GM21723 (cell line): ENCODE measurements at regions not wholly inside any gene's neighbourhood (a gene's known extent, or its start where the extent isn't known, plus 50 kb on each side); places are given as distances from the start of the nearest gene placed in this dataset.

Experiments used
- ATAC-seq: cut with Tn5 transposase; IDR thresholded peaks from one replicate; pipeline ENCODE4 v1.9.1; 2021; ENCODE audit warnings: mild to moderate bottlenecking, moderate library complexity; ENCODE audit not compliant: unreplicated experiment

GRCh38 chr13:79090552-79091124 is 315.4 kb downstream of the RBM26 start:
- no peak for ATAC-seq

DNA sequence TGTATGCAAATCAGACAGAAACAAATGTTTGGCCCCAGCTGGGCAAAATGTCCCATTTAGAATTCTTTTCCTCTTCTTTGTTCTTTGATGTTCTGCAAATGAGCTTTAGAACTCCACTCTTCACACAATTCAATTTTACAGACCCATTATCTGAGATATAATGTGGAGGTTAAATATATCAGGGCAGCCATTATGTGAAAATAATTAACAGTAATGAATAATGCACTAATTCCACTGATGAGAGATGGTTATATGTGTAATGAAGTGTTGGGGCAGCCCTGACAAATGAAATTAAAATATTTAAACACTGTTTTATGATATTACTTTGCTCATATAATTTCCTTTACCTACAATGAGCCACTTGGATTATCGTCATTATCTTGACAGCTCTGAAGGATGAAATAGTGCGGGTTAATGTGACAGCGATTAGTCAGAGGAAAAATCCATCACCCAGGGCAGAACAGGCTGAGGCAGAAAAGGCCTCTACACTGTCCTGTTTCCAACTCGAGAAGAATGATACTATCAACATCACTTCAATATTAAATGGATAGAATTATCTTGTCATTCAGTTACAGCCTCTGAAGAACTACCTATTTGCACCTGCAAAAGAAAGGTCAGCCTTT is 321.1 kb downstream of the RBM26 start:
- no peak for ATAC-seq

DNA sequence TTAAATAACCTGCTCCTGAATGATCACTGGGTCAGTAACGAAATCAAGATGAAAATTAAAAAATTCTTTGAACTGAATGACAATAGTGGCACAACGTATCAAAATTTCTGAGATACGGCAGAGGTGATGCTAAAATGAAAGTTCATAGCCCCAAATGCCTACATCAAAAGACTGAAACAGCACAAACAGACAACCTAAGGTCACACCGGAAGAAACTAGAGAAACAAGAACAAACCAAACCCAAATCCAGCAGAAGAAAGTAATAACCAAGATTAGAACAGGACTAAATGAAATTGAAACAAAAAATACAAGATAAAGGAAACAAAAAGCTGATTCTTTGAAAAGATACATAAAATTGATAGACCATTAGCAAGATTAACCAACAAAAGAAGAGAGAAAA is 324.1 kb downstream of the RBM26 start:
- ATAC-seq: no peak

DNA sequence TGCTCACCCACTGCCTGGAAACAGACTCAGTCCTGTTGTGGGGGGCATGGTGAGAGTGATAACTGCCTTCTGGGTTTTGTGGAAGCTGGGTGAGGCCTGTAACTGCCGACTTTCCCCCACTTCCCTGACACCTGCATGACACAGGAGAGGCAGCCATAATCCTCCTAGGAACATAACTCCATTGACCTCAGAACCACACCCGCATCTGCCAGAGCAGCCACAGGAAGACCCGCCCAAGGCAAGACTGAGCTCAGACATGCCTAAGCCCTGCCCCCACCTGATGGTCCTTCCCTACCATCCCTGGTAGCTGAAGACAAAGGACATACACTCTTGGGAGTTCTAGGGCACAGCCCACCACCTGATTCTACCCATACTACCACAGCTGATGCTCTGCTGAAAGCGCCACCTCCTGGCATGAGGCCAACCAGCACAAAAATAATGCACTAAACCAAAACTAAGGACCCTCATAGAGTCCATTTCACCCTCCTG is 326.7 kb downstream of the RBM26 start:
- ATAC-seq: no peak

DNA sequence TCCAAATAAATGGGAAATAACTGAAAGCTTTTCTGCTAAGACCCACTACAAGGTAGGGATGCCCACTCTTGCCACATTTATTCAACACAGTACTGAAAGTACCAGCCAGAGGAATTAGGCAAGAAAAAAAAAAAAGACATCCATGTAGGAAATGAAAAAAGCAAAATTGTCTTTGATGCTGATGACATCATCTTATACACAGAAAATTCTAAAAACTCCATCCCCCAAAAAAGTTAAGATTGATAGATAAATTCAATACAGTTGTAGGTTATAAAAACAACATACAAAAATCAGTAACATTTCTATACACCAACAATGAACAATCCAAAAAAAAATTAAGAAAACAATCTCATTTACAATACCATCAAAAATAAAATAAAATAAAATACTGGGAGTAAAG is 330.4 kb downstream of the RBM26 start:
- ATAC-seq: no peak

DNA sequence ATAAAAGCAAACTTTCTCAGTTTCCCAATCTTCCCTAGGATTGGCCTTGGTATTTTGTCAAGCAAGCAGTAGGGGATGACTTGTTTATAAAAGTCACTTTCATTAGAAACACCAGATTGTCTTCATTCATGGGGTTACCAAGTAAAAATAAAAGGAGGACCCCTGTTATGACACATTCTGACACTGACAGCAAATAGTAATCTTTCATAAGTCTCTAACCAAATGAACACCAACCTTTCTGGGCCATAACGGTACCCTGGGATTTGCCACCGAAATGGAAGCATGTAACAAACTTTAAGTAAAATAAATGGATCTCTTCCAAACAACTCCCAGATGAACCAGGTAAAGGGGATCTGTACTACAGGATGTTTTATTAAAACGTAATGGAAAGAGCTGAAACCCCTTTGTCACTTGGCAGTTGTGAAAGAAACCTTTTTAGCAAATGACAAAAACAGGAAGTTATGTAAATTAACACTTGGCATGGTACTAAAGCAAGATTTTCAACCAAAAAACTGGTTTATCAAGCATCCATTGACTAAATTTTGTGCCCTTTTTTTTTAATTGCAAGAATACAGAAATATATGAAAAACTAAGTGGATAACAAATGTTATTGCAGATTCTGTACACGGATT is 335.6 kb downstream of the RBM26 start:
- ATAC-seq: peak; percentile 69

DNA sequence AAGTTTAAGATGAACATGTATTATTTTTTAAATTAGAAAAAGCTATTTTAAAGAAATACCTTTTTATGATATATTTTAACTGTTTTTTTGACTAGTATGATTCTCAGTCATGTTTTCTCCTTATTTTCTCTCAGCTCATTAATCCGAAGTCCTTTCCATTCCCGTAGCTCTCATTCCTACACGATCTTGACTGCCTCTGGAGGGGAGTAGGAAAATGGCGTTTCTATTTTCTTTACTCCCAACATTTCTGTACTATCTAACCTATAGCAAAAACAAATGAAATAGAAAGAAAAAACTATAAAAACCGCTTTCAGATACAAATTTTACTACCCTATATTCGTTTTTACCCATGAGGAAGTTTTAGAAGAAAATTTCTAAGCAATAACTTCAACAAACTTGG is 343.8 kb downstream of the RBM26 start:
- ATAC-seq: no peak

- no peak for ATAC-seq
Measured at GRCh38 chr13:79060216-79060615, 345.8 kb downstream of the RBM26 start.

- ATAC-seq: no peak
Measured at GRCh38 chr13:79056706-79057105, 349.3 kb downstream of the RBM26 start.

DNA sequence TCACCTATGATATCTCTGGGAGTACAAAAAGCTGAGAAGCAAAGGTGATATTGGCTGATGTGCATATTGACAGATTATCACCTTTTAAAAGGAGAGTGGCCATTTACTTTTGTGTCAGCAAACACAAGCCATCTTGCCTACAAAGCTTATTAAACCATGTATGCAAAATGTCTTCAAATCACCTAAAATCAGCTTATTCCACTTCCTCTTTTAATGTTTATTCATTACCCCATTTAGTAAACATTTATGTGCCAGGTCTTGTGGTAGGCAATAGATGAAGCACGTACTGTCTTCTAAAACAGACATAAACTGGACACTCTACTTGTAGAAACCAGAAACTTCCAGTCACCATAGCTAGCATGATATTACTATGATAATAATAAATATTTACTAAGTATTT is 354.6 kb downstream of the RBM26 start:
- ATAC-seq: no peak

DNA sequence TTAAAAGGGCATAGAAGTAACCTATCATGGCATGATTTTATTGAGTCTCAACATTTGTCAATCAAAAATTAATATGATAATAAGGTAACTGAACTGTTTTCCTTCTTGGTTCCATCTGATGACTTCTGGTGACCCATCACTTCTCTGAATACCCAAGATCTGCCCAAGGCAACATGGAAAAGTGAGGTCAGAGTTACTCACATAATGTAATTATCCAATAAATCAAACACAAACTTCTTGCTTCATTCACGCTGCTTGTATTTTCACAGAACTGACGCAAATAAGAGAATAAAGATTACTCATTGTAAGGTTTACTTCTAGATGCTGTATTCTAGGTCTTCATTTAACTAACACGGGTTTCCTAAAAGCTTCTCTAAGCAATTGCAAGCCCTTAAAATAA is 361.6 kb downstream of the RBM26 start:
- ATAC-seq: no peak

DNA sequence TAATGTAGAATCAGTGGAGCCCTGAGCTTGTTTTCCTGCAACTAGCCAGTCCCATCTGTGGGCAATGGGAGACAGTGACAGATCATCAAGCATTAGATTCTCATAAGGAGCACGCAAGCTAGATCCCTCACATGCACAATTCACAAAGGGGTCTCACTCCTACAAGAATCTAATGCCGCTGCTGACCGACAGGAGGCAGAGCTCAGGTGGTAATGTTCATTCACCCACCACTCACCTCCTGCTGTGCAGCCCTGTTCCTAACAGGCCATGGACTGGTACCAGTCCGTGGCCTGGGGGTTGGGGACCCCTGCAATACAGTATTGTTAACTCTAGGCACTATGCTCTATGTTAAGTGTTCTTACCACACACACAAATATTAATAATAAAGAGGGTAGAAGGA is 362.8 kb downstream of the RBM26 start:
- ATAC-seq: no peak

DNA sequence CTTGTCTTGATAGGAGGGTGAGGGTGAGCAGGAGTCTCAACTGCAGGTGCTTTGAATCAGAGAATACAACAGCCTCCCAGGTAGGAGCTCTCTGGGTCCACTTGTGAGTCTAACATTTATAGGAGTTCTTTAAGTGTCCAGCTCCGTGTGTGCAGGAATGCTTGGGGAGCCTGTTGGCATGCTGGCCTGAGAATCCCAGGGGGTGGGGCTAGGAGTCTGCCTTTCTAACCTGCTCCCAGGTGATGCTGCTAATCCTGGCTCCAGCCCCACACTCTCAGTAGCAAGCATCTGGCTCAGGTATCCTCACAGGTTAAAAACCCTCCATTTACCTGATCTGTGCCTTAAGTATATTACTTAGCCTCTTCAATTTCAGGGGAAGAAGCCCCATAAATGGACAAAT is 368.9 kb downstream of the RBM26 start:
- no peak for ATAC-seq

- no peak for ATAC-seq
Measured at GRCh38 chr13:79034341-79034740, 371.7 kb downstream of the RBM26 start.

- ATAC-seq: no peak
Measured at GRCh38 chr13:79030513-79030912, 371.6 kb upstream of the OBI1 start.

- no peak for ATAC-seq
Measured at GRCh38 chr13:79018166-79018565, 359.2 kb upstream of the OBI1 start.

GRCh38 chr13:79011179-79011578 is 352.2 kb upstream of the OBI1 start:
- ATAC-seq: no peak

DNA sequence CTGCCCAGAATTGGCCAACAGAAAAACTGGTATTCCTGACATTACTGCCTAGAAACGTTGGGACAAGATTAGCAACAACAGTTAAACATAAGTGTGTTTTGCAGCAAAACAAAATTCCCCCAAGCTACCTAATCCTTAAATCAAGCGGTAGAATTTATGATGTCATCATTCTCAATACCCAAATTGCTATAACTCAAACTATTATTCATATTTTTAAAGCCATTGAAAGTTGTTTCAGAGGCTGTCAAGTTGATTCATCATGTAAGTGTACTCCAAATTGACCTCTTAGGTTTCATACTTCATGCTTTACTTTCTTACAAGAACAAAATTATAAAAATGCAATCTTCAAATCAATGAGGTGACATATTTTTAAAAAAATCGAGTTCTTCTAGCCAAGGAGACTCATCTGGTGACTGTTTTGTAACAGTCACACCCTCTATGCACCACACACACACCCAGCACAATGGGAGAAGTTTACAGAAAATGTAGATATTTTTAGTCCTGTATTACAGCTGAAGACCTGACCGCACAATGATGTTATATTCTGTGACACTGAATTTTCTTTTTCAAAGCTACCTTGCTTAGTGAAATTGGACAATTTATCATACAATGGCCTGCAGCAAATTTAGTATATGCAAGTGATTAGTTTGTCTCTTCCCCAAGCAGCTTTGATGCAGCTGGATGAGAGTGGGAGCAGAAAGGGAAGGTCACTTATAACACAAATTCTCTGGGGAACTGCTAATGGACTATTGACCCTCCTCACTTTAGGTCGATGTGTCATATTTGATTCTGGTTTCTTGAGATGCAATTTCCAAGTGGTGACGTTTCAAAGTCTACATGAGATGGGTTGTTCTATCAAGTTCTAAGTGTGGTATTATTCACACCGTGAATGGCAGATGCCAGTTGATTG is 345.3 kb upstream of the OBI1 start:
- no peak for ATAC-seq

- no peak for ATAC-seq
Measured at GRCh38 chr13:78999494-78999893, 340.5 kb upstream of the OBI1 start.

DNA sequence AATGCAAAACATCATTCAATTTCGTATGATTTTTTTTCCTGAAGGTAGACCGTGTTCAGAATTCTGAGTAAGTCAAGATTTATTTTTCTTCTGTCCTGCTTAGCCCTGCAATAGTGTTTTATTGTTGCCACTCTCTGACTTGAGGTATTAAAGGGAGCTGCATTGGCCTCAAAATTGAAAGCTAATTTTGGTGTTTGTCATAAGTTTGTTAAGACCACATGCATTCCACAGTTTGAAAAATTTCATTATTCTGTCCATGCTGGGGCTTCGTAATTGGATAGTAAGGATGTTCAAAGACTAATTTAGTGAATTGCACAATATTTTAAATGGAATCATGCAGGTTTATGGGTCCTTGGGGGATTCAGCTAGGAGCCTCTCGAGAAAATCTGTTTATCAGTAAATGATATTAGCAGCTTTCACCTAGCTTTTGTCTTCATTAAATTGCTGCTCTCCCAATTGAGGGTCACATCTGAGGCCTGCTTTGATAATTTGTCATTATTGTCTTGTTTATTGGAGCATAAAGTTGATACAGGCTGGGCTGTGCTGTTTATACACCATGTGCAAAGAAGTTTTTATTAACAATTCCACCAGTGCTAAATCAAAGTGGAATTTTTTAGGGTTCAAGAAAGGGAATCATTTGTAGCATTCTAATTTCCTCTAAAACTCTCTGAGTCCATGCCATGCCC is 339.8 kb upstream of the OBI1 start:
- no peak for ATAC-seq
